ENCODE measurements at regions not wholly inside any gene's neighbourhood (a gene's known extent, or its start where the extent isn't known, plus 50 kb on each side); places are given as distances from the start of the nearest gene placed in this dataset.

DNA sequence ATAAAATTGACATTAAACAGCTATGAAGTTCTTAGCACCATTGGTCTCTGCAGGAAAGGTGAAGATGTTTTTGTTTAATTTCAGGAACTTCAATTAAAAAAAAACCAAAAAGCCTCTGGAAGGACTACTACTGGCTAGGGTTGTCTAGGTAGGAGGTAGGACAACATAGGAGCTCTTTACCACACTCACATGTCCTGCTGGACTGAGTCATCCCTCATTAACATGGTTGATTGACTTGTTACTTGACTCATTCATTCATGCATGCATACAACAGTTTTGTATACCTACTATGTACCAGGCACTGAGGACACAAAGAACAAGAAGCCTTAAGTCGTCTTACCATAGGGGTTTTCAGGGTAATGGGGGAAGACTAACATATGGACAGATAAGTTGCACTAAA, 216.9 kb upstream of the ARHGAP20 start:
- Histone ChIP-seq H3K4me1 (ENCODE audit: control insufficient read depth, insufficient read depth, low read length) (no peaks in the 10 kb centered on the region), H3K27me3 (ENCODE audit: control insufficient read depth in 1 of 2, insufficient read depth in 2 of 2, low read length in 2 of 2) (no peaks in the 10 kb centered on the region), H3K9me3 (ENCODE audit: control insufficient read depth in 2 of 2, low read length in 2 of 2) (no peaks in the 10 kb centered on the region), H3K4me3 (ENCODE audit: low read length in 2 of 2) (no peak overlapping the region), H3K9ac (ENCODE audit: low read length in 2 of 2) (no peak overlapping the region), H3K36me3 (ENCODE audit: control insufficient read depth in 2 of 2, insufficient read depth in 2 of 2, low read length in 2 of 2) (no peaks in the 10 kb centered on the region), H3K27ac (ENCODE audit: low read length) (no peak overlapping the region)

DNA sequence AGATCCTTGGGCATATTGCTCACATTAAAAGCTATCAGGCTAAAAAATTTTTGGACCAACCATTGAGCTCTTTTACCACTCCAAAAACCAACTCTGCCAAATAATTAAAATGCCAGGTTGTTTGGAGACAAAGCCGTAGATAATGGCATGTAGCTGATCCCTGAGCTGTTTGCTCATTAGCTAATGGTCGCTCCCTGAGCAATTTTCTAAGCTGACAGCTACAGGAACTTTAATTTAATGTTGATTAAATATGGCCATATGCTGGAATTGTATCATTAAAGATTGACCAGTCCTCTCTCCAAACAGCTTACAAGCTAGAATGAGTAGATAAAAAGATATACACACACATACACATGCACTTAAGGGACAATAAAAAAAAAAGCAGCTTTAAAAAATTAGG, 216.2 kb upstream of the ARHGAP20 start:
- H3K4me1 ChIP-seq (ENCODE audit: control insufficient read depth, insufficient read depth, low read length), result no peaks in the 10 kb centered on the region
- H3K27ac ChIP-seq (ENCODE audit: low read length), result no peak overlapping the region
- H3K36me3 ChIP-seq (ENCODE audit: control insufficient read depth in 2 of 2, insufficient read depth in 2 of 2, low read length in 2 of 2), result no peaks in the 10 kb centered on the region
- no peak overlapping the region for H3K4me3 ChIP-seq (ENCODE audit: low read length in 2 of 2)
- H3K9ac ChIP-seq (ENCODE audit: low read length in 2 of 2), result no peak overlapping the region
- H3K27me3 ChIP-seq (ENCODE audit: control insufficient read depth in 1 of 2, insufficient read depth in 2 of 2, low read length in 2 of 2), result no peaks in the 10 kb centered on the region
- H3K9me3 ChIP-seq (ENCODE audit: control insufficient read depth in 2 of 2, low read length in 2 of 2), result no peaks in the 10 kb centered on the region

DNA sequence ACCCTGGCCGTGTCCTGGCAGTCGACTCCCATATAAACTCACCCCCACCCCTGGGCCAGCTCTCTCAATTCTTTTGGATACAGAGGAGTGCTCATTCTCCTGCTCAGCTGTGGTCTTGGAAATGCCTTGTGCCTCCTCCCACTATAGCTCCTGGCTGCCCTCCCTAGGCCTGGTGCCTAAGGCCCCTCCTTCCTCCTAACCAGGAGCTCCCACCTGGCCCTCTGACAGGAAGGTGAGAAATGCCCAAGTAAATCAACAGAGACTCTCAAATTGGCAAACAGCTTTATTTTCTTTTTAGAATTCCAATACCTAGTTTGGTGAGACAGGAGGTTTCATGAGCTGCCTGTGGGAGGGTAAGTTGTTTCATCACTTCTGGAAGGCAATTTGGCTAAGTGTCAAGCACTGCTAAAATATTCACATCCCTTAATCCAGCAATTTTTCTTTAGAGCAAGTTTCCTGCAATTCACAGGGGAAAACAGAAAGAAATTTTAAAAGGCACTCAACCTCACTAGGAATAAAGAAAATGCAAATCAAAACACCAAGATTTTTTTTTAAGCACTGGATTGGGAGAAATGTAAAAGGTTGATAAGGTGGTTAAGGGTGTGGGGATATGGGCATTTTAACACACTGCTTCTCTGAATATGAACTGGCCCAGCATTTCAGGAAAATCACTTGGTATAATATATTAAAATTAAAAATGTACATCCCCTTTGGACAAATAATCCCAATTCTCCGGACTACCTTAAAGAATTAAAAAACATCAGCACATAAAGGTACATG, 209.7 kb upstream of the ARHGAP20 start:
- H3K4me1 ChIP-seq (ENCODE audit: control insufficient read depth, insufficient read depth, low read length), result peaks cover 10% of the 10 kb centered on the region
- no peak overlapping the region for H3K9ac ChIP-seq (ENCODE audit: low read length in 2 of 2)
- peak overlapping the region; percentile 46 for H3K27ac ChIP-seq (ENCODE audit: low read length)
- H3K36me3 ChIP-seq (ENCODE audit: control insufficient read depth in 2 of 2, insufficient read depth in 2 of 2, low read length in 2 of 2), result no peaks in the 10 kb centered on the region
- no peak overlapping the region for H3K4me3 ChIP-seq (ENCODE audit: low read length in 2 of 2)
- no peaks in the 10 kb centered on the region for H3K27me3 ChIP-seq (ENCODE audit: control insufficient read depth in 1 of 2, insufficient read depth in 2 of 2, low read length in 2 of 2)
- H3K9me3 ChIP-seq (ENCODE audit: control insufficient read depth in 2 of 2, low read length in 2 of 2), result no peaks in the 10 kb centered on the region

DNA sequence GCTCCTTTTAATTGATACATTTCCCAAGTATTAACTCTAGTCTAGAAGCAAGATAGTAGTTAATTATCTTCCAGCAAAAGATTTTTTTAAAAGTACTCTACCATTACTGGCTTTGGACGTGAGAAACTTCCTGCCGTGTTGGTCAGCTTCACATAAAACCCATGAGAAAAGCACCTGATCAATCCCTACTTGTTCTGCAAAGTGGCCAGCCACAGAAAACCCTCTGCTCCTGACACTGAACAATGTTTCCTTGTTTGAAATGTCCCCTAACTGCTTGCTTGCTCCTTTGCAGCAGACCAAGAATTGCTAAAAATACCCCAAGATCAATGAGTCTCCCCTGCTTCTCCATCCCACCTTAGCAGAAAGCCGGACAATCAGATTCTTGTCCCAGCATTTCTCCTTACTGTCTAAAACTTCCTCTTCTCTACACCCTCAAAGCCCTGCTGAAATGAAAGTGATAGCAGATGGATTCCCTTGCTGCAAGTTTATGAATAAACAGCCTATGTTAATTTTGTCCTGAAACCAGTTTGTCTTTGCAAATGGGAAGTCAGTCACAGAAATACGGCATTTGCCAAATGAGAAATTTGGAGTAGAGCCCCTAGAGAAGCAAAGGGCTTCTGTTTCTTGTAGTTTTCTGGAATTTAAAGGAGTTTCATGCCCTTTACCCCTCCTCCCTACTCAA, 207.1 kb upstream of the ARHGAP20 start:
- H3K4me3 ChIP-seq (ENCODE audit: low read length in 2 of 2), result no peak overlapping the region
- no peaks in the 10 kb centered on the region for H3K36me3 ChIP-seq (ENCODE audit: control insufficient read depth in 2 of 2, insufficient read depth in 2 of 2, low read length in 2 of 2)
- peaks cover 10% of the 10 kb centered on the region for H3K4me1 ChIP-seq (ENCODE audit: control insufficient read depth, insufficient read depth, low read length)
- no peaks in the 10 kb centered on the region for H3K9me3 ChIP-seq (ENCODE audit: control insufficient read depth in 2 of 2, low read length in 2 of 2)
- H3K27me3 ChIP-seq (ENCODE audit: control insufficient read depth in 1 of 2, insufficient read depth in 2 of 2, low read length in 2 of 2), result no peaks in the 10 kb centered on the region
- no peak overlapping the region for H3K27ac ChIP-seq (ENCODE audit: low read length)
- H3K9ac ChIP-seq (ENCODE audit: low read length in 2 of 2), result no peak overlapping the region

DNA sequence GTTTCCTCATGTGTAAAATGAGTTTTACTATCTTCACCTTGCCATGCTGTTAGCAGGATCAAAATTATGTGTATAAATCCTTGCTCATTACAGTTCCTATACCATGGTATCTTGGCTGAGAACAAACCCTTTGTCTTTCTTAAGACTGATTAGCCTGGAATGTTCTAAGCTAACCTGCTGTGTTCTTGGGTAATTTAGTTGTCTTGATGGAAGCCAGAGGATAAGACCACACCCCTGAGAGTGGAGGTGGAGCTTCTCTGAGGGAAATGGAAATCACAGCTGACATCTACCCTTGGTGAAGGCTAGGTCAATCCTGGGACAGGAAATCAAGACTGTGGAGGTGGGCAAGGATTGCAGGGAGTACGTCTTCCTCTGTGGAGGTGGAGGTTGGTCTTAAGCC, 206.1 kb upstream of the ARHGAP20 start:
- H3K27ac ChIP-seq (ENCODE audit: low read length), result no peak overlapping the region

DNA sequence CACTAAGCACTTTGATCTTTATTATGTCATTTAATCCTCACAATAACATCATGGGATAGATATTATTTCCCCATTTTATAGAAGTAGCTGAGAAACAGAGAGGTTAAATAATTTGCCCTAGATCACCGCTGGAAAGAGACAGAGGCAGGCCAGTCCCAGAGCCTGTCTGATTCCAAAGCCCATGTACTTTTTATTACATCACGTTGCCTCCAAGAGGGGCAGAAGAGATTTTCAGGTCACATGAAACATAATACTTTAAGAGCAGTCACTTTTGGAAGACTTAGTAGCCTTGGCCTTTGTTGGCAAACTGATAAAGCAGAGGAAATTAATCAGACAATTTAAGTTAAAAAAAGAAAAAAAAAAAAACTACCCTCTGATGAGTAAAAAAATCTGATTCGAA, 200.2 kb upstream of the ARHGAP20 start:
- no peak overlapping the region for H3K9ac ChIP-seq (ENCODE audit: low read length in 2 of 2)
- H3K27ac ChIP-seq (ENCODE audit: low read length), result no peak overlapping the region
- H3K9me3 ChIP-seq (ENCODE audit: control insufficient read depth in 2 of 2, low read length in 2 of 2), result no peaks in the 10 kb centered on the region
- no peak overlapping the region for H3K4me3 ChIP-seq (ENCODE audit: low read length in 2 of 2)
- no peaks in the 10 kb centered on the region for H3K36me3 ChIP-seq (ENCODE audit: control insufficient read depth in 2 of 2, insufficient read depth in 2 of 2, low read length in 2 of 2)
- H3K27me3 ChIP-seq (ENCODE audit: control insufficient read depth in 1 of 2, insufficient read depth in 2 of 2, low read length in 2 of 2), result no peaks in the 10 kb centered on the region
- H3K4me1 ChIP-seq (ENCODE audit: control insufficient read depth, insufficient read depth, low read length), result no peaks in the 10 kb centered on the region

More for the DNA sequence above, 206.1 kb upstream of the ARHGAP20 start:
- H3K36me3 ChIP-seq (ENCODE audit: control insufficient read depth in 2 of 2, insufficient read depth in 2 of 2, low read length in 2 of 2), result no peaks in the 10 kb centered on the region
- no peaks in the 10 kb centered on the region for H3K9me3 ChIP-seq (ENCODE audit: control insufficient read depth in 2 of 2, low read length in 2 of 2)
- no peaks in the 10 kb centered on the region for H3K27me3 ChIP-seq (ENCODE audit: control insufficient read depth in 1 of 2, insufficient read depth in 2 of 2, low read length in 2 of 2)
- no peak overlapping the region for H3K9ac ChIP-seq (ENCODE audit: low read length in 2 of 2)
- H3K4me1 ChIP-seq (ENCODE audit: control insufficient read depth, insufficient read depth, low read length), result peaks cover 10% of the 10 kb centered on the region
- no peak overlapping the region for H3K4me3 ChIP-seq (ENCODE audit: low read length in 2 of 2)

DNA sequence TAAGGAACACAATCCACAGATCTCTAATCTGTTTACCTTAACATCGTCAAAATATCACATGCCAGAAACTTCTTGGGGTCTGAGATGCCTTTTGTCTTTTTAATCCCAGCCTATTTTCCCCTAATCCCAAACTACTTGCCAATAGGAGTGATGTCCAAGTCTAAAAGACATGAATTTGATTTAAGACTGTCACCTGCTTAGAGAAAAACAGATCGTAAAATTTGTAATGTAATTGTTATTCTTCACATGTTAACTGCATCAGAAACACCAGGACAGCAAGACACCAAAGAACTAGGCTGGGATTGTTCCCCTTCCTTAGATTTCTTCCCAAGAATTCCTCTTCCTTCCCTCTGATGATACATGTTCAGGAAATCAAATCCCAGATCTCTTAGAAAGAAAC, 198.1 kb upstream of the ARHGAP20 start:
- no peaks in the 10 kb centered on the region for H3K27me3 ChIP-seq (ENCODE audit: control insufficient read depth in 1 of 2, insufficient read depth in 2 of 2, low read length in 2 of 2)
- H3K9ac ChIP-seq (ENCODE audit: low read length in 2 of 2), result no peak overlapping the region
- H3K36me3 ChIP-seq (ENCODE audit: control insufficient read depth in 2 of 2, insufficient read depth in 2 of 2, low read length in 2 of 2), result no peaks in the 10 kb centered on the region
- H3K9me3 ChIP-seq (ENCODE audit: control insufficient read depth in 2 of 2, low read length in 2 of 2), result no peaks in the 10 kb centered on the region
- H3K4me1 ChIP-seq (ENCODE audit: control insufficient read depth, insufficient read depth, low read length), result no peaks in the 10 kb centered on the region
- H3K27ac ChIP-seq (ENCODE audit: low read length), result no peak overlapping the region
- H3K4me3 ChIP-seq (ENCODE audit: low read length in 2 of 2), result no peak overlapping the region

DNA sequence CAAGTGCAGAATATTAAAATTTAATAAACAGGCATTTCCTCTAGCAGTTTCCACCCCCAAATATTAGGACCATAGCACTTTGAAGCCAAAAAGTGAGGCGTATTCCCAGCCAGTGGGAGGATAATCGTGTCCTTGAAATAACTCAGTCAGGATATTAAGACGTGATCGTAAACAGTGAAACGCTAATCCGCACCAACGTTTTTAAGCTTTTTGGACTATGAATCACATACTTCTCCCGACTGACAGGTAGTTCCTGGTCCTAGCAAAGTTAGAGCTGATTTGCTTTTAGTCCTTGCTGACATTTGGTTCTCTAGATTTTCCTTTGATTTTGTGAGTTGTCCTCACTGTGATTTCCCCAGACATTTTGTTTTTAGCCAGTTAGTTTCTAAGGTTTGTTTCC, 197.1 kb upstream of the ARHGAP20 start:
- H3K27me3 ChIP-seq (ENCODE audit: control insufficient read depth in 1 of 2, insufficient read depth in 2 of 2, low read length in 2 of 2), result no peaks in the 10 kb centered on the region
- H3K4me1 ChIP-seq (ENCODE audit: control insufficient read depth, insufficient read depth, low read length), result no peaks in the 10 kb centered on the region
- H3K4me3 ChIP-seq (ENCODE audit: low read length in 2 of 2), result peak overlapping the region in 1 of 2 donors; percentile 10
- no peak overlapping the region for H3K27ac ChIP-seq (ENCODE audit: low read length)
- H3K9me3 ChIP-seq (ENCODE audit: control insufficient read depth in 2 of 2, low read length in 2 of 2), result no peaks in the 10 kb centered on the region
- no peak overlapping the region for H3K9ac ChIP-seq (ENCODE audit: low read length in 2 of 2)
- no peaks in the 10 kb centered on the region for H3K36me3 ChIP-seq (ENCODE audit: control insufficient read depth in 2 of 2, insufficient read depth in 2 of 2, low read length in 2 of 2)

DNA sequence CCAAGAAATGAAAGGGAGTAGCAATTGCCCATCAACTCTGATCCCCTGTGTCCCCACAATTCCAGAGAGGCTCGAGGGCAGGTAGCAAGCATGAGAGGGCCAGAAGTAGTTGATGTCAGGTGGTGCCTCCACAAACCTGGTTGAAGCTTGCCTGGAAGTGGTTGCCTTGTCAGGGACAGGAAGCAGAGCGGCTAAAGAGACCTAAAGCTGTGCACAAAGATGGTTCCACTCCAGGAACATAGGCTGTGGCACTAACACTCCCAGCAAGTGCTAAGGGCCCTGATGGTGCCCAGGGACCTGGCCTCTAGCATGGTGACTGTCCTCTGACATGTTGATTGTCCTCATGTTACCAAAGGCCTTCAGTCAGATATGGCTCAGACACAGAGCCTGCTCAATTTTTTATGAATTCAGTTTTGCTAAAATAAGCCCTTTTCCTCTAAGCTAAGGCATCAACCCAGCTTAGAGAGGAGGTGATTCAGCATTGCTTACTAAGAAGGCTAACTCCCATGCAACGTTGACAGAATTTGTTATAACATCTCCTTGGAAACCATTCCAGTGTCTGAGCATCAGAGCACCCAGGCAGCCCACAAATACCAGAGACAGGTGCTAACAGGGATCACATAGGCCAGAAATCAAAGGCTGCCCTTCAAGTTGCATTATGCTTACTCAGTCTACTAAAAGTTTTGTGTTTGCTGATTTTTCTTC, 196.3 kb upstream of the ARHGAP20 start:
- H3K9ac ChIP-seq (ENCODE audit: low read length in 2 of 2), result no peak overlapping the region
- H3K4me1 ChIP-seq (ENCODE audit: control insufficient read depth, insufficient read depth, low read length), result no peaks in the 10 kb centered on the region
- H3K27ac ChIP-seq (ENCODE audit: low read length), result no peak overlapping the region
- no peaks in the 10 kb centered on the region for H3K36me3 ChIP-seq (ENCODE audit: control insufficient read depth in 2 of 2, insufficient read depth in 2 of 2, low read length in 2 of 2)
- H3K27me3 ChIP-seq (ENCODE audit: control insufficient read depth in 1 of 2, insufficient read depth in 2 of 2, low read length in 2 of 2), result no peaks in the 10 kb centered on the region
- no peak overlapping the region for H3K4me3 ChIP-seq (ENCODE audit: low read length in 2 of 2)
- H3K9me3 ChIP-seq (ENCODE audit: control insufficient read depth in 2 of 2, low read length in 2 of 2), result no peaks in the 10 kb centered on the region

DNA sequence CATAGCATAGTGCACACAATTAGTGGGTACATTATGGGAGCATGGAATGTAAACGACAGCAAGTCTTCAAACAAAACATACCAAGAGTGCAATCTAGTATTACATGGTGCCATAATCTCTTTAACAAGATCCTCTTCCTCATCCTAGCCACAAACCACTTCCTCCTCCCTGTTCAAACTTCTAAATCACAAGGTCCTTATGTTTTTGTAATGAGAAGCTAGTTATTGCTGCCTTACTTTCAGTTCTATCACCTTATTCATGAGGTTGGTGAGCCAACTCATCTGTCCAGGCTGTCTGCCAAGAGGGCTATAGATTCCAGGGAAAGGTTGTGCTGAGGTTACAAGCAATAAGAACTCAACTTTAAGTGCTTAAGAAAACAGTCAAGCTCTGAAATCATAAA, 195.4 kb upstream of the ARHGAP20 start:
- no peaks in the 10 kb centered on the region for H3K9me3 ChIP-seq (ENCODE audit: control insufficient read depth in 2 of 2, low read length in 2 of 2)
- no peaks in the 10 kb centered on the region for H3K4me1 ChIP-seq (ENCODE audit: control insufficient read depth, insufficient read depth, low read length)
- H3K36me3 ChIP-seq (ENCODE audit: control insufficient read depth in 2 of 2, insufficient read depth in 2 of 2, low read length in 2 of 2), result no peaks in the 10 kb centered on the region
- no peaks in the 10 kb centered on the region for H3K27me3 ChIP-seq (ENCODE audit: control insufficient read depth in 1 of 2, insufficient read depth in 2 of 2, low read length in 2 of 2)
- H3K27ac ChIP-seq (ENCODE audit: low read length), result no peak overlapping the region
- no peak overlapping the region for H3K9ac ChIP-seq (ENCODE audit: low read length in 2 of 2)
- H3K4me3 ChIP-seq (ENCODE audit: low read length in 2 of 2), result no peak overlapping the region

DNA sequence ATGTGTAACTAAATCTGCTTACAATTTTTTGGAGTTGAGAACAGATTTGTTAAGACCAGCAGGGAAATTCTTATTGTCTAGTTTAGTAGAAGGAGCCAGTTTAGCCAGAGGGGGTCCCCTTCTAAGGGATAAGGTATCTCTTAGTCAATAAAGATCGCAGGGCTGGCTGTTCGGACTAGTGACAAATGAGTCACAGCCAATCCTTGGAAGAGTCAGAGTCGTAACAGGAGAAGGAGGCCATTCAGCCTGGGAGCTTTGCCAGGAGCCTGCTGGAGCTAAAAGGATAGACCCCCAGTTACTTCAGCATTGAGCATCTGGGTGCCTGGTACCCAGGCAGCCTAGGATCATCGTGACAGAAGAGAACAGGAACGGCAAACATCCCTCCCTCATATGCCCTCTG, 191.6 kb upstream of the ARHGAP20 start:
- no peaks in the 10 kb centered on the region for H3K27me3 ChIP-seq (ENCODE audit: control insufficient read depth in 1 of 2, insufficient read depth in 2 of 2, low read length in 2 of 2)
- no peaks in the 10 kb centered on the region for H3K4me1 ChIP-seq (ENCODE audit: control insufficient read depth, insufficient read depth, low read length)
- H3K9me3 ChIP-seq (ENCODE audit: control insufficient read depth in 2 of 2, low read length in 2 of 2), result no peaks in the 10 kb centered on the region
- no peak overlapping the region for H3K27ac ChIP-seq (ENCODE audit: low read length)
- H3K36me3 ChIP-seq (ENCODE audit: control insufficient read depth in 2 of 2, insufficient read depth in 2 of 2, low read length in 2 of 2), result no peaks in the 10 kb centered on the region
- no peak overlapping the region for H3K4me3 ChIP-seq (ENCODE audit: low read length in 2 of 2)
- no peak overlapping the region for H3K9ac ChIP-seq (ENCODE audit: low read length in 2 of 2)

Measured in stomach smooth muscle (tissue), 2 donors.